Fibroblast of mammary gland (primary cell): ENCODE measurements at regions not wholly inside any gene's neighbourhood (a gene's known extent, or its start where the extent isn't known, plus 50 kb on each side); places are given as distances from the start of the nearest gene placed in this dataset.

Experiments
- DNase-seq: peaks from one replicate; pipeline ENCODE4 v3.0.0-alpha.2; 2010; ENCODE audit warnings: low read depth
- H3K4me3 ChIP-seq: 2 replicates; pipeline ENCODE4 v1.5.1; 2011; ENCODE audit warnings: low read depth, mild to moderate bottlenecking, low read length, moderate library complexity; ENCODE audit not compliant: control insufficient read depth
- CTCF ChIP-seq: conservative IDR thresholded peaks from 2 replicates; pipeline ENCODE4 v1.5.1; 2011; ENCODE audit warnings: low read depth, low read length, inconsistent platforms; ENCODE audit not compliant: control insufficient read depth, insufficient read depth

DNA sequence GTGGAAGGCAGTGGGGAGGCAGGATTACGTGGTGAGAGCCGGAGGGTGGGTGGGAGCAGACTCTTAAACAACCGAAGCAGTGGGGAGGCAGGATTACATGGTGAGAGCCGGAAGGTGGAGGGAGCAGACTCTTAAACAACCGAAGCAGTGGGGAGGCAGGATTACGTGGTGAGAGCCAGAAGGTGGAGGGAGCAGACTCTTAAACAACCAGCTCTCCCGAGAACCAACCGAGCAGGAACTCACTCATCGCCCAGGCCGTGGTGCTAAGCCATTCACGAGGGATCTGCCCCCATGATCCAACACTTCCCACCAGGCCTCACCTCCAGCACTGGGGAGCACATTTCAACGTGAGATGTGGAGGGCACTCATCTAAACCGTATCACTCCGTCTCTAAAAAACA, 87.7 kb downstream of the RTP5 start:
- TF ChIP-seq CTCF: no peak
- DNase-seq: no peak
- no peak overlapping the region for H3K4me3 ChIP-seq

DNA sequence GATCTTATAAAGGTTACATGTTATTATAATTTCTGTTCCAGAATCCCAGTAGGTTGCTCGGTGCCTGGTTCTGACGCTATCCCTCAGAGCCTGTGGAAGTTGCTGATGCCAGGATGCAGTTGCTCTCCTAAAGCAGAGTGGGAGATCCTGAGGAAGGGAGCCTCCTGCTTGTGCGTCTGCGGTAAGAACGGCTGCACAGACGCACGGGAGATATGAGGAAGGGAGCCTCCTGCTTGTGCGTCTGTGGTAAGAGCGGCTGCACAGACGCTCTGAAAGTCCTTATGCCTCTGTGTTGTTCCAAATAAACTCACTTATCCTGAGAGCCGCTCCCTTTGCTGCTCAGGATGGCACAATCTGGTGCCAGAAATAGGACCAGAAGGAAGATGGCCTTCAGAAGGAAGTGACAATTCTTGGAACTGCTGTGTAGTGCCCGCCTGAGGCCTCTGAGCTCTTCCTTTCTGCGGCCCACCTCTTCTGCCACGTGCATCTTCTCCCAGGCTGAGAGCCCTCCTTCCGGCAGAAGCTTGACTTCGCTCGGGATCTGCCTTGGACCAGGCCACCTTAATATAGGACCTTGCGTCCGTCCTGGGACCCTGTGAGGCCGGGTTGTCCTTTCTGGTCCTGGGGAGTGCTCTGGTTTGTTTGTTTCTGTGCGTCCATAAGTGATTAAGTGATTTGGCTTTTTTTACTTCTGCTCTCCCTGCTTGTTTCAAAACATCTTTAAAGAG, 89.5 kb downstream of the RTP5 start:
- no peak for TF ChIP-seq CTCF
- no peak overlapping the region for H3K4me3 ChIP-seq
- DNase-seq: no peak

DNA sequence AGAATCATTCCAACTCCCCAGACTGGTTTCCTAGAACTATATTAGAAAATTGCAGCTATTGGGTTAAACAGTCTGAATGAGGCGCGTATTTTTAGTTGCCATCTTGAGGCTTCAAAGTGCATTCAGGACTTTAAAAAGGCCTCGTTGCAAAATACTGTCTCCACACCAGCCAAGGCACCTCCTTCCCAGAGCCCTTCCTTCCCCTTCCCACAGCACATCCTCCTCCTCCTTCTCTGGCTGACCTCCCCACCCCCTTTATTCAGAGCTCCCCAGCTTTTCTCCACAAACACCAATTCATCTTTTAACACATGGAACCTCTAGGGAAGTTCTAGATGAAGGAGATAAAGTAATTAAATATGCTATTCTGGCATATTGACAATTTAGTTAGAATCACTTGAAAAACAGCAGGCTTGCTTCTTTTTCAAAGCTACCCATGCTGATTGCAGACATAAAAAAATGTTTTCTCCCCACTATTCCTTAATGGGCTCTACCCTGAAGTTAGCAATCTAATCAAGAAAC, 90.3 kb downstream of the RTP5 start:
- TF ChIP-seq CTCF: no peak

DNA sequence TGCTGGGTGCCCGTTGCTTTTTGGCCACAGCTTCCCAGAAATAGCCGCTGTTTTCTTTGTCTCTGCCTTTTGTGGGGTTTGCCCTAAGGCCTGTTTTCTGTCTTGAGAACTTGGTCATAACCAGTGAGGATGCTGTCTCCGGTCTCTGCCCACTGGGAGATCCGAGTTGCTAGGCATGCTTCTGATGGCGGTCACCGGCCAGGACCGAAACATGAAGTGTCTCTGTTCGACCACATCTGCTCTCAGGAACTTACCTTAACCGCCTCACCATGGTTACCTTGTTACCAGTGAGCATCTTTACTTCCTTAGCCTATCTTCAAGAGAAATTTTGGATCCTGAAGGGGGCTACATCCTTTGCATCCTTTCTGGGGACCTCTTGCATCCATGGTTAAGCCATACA, 91.9 kb downstream of the RTP5 start:
- DNase-seq: no peak
- H3K4me3 ChIP-seq: no peak overlapping the region
- TF ChIP-seq CTCF: no peak

More for the DNA sequence above, 90.3 kb downstream of the RTP5 start:
- DNase-seq: no peak
- H3K4me3 ChIP-seq: no peak overlapping the region

- no peak for TF ChIP-seq CTCF
- DNase-seq: no peak
- no peak overlapping the region for H3K4me3 ChIP-seq
Measured at GRCh38 chr2:241964133-241964532, 94.6 kb downstream of the RTP5 start.

DNA sequence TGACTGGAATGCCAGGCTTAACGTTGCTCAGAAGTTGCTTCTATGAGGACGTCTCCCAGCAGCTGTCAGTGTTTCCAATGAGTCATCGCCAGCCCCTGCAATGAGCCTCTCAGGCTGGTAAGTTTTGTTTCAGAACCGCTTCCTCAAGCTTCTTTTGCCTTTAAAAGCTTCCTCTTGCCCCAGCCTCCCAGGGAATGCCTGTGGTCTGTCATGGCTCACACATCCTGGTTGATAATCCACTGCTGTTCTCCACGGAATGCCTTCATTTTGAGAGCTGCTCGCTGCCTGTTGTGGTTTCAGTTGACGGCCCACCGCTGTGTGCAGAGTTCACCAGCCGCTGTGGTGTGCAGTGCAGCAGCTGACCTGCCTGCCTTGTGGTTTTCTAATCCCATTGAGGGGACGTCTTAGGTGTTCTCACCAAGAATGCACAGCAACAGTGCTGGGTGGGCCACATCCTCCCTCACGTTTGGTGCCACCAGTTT, 96.4 kb downstream of the RTP5 start:
- no peak for TF ChIP-seq CTCF
- DNase-seq: peak; percentile 86
- peak overlapping the region; percentile 19 for H3K4me3 ChIP-seq
